GM20000 (cell line): ENCODE measurements at regions not wholly inside any gene's neighbourhood (a gene's known extent, or its start where the extent isn't known, plus 50 kb on each side); places are given as distances from the start of the nearest gene placed in this dataset.
"Not testable (repeated sequence)": the region's sequence is repeated elsewhere in the genome, so short reads cannot be mapped to it uniquely, and the experiment has no call there.

Experiments used
- DNase-seq: peaks from one replicate; pipeline ENCODE4 v3.0.0; 2012; ENCODE audit warnings: low spot score
- TF ChIP-seq, protein P1 (sequence below): IDR thresholded peaks from 2 replicates; pipeline ENCODE4 v1.5.1; 2012; ENCODE audit warnings: mild to moderate bottlenecking, control low read depth; ENCODE audit errors: extremely low read depth, missing control alignments

GRCh38 chr10:33052915-33053810 lies 95.1 kb upstream of the ITGB1 start:
- no peak for DNase-seq
- TF ChIP-seq, protein P1, sequence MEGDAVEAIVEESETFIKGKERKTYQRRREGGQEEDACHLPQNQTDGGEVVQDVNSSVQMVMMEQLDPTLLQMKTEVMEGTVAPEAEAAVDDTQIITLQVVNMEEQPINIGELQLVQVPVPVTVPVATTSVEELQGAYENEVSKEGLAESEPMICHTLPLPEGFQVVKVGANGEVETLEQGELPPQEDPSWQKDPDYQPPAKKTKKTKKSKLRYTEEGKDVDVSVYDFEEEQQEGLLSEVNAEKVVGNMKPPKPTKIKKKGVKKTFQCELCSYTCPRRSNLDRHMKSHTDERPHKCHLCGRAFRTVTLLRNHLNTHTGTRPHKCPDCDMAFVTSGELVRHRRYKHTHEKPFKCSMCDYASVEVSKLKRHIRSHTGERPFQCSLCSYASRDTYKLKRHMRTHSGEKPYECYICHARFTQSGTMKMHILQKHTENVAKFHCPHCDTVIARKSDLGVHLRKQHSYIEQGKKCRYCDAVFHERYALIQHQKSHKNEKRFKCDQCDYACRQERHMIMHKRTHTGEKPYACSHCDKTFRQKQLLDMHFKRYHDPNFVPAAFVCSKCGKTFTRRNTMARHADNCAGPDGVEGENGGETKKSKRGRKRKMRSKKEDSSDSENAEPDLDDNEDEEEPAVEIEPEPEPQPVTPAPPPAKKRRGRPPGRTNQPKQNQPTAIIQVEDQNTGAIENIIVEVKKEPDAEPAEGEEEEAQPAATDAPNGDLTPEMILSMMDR, result no peak

DNA sequence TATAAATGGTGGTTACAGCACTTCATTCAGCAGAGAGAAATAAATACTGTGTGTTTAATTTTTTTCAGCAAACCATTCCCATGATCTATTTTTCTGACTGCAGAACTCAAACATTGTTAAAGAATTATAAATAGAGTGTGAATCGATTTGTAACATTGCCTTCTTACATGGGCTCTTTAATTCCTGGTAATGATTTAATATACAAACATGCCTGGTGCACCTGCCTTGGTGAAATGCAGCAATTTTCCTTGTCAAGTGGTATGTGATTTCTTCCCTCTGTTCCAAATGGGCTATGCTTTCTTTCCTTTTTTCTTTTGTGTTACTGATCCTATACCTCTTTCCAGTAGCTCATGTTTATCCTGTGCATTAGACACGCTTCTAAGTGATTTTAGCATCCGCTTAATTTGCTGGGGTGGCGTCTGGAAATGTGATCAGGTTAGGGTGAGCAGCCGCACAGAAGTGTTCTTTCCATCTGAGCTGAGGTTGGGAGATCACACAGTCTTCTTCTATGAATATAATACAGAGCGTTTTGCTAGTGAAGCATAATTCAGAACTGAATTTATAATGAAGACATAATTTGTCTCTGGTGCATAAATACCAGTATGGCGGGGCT lies 94.3 kb upstream of the ITGB1 start:
- no peak for DNase-seq
- TF ChIP-seq, protein P1, result no peak

- not testable (repeated sequence) for DNase-seq
Measured at GRCh38 chr10:33049963-33050920, 92.2 kb upstream of the ITGB1 start.

GRCh38 chr10:33048223-33048622 lies 90.2 kb upstream of the ITGB1 start:
- DNase-seq, result no peak
- TF ChIP-seq, protein P1, result no peak

DNA sequence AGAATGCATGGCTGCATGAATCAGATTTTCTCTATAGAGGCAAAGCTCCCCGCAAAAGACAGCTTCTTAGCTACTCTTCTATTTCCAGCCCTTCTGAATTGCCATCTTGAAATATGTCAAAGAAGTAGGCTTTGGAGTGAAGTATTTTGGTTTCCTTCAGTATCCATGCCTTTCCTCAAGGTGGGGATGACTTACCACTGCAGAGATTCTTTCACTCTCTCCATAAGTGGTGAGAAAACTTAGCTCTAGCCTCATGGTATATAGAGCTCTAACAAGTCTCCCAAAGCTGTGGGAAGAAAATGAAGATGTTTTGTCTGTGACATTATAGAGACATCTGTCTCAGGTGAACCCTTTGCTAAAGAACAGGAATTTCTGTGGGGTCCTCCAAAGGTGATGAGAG lies 89.6 kb upstream of the ITGB1 start:
- TF ChIP-seq, protein P1, result no peak
- DNase-seq, result no peak

GRCh38 chr10:33046792-33047191 lies 88.8 kb upstream of the ITGB1 start:
- TF ChIP-seq, protein P1, result no peak
- no peak for DNase-seq

DNA sequence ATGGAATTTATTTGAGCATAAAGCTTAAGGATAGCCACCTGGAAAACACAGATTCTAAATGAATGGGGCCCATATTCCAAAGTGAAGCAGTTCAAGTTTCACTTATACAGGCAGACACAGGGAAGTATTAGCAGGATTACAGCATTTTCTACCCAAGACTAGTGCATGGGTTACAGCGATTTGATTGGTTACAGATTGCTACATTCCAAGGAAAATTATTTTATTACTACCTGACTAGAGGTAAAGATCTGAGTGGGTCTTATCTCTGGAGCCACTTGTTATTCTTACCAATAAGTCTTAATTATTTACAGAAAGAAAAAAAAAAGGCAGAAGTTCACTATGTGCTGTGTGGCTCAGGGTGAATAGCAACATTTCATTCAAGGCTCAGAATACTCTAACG lies 87.4 kb upstream of the ITGB1 start:
- TF ChIP-seq, protein P1, result no peak
- no peak for DNase-seq
